HepG2 (cell line): ENCODE measurements at regions not wholly inside any gene's neighbourhood (a gene's known extent, or its start where the extent isn't known, plus 50 kb on each side); places are given as distances from the start of the nearest gene placed in this dataset.

Experiments used
- ATAC-seq: fragments of 200-7000 bp; cut with Tn5 transposase; 3 replicates; pipeline ENCODE4 v1.9.1; 2020; ENCODE audit warnings: mild to moderate bottlenecking, moderate library complexity
- BruUV-seq: library from RNA; stranded (reverse); fragments of 400-500 nt; replicated peaks from 2 replicates; lab custom pipeline; 2021; lab: Mats Ljungman, UMichigan
- CTCF ChIA-PET: fragments of 300-600 bp; formaldehyde crosslinking; extraction: SDS; loops from one replicate; lab custom pipeline; 2021; ENCODE audit warnings: low total read pairs, inconsistent platforms, low intra/inter-chr PET ratio; lab: Yijun Ruan, JAX
- POLR2A ChIA-PET: fragments of 350-600 bp; sonication (Branson Sonifier 250); formaldehyde crosslinking; loops from one replicate; lab custom pipeline; 2020; ENCODE audit warnings: antibody characterized with exemption, inconsistent platforms; lab: Yijun Ruan, JAX
- DNase-seq: peaks from one replicate; pipeline ENCODE4 v3.0.0-alpha.2; 2015; ENCODE audit warnings: low spot score
- FAIRE-seq: peaks from 3 replicates; lab custom pipeline; 2011; peaks lifted over from hg19 to GRCh38; lab: Jason Lieb, UNC
- H2AFZ ChIP-seq: one replicate; pipeline ENCODE4 v1.6.1; 2011; ENCODE audit warnings: low read length, inconsistent platforms
- H3K27ac ChIP-seq: fragments of 300-600 bp; 3 replicates; pipeline ENCODE4 v1.8.0; 2011; ENCODE audit warnings: mixed run types, mild to moderate bottlenecking, mixed read lengths, low read length, inconsistent platforms; ENCODE audit not compliant: insufficient read depth; ENCODE audit errors: extremely low read length
- H3K27me3 ChIP-seq, 2 experiments: fragments of 200-600 bp in 1 of 2; 2 replicates in 1 of 2; 3 replicates in 1 of 2; pipeline versions ENCODE4 v1.6.0 to v1.8.0; 2011; ENCODE audit warnings: low read length in 2 of 2, mild to moderate bottlenecking in 2 of 2, moderate library complexity in 2 of 2, inconsistent platforms in 1 of 2; ENCODE audit not compliant: insufficient read depth in 2 of 2, control insufficient read depth in 1 of 2
- H3K36me3 ChIP-seq, 2 experiments: fragments of 200-600 bp in 1 of 2; replicated peaks in 1 of 2; 2 replicates in 1 of 2; 3 replicates in 1 of 2; pipeline versions ENCODE4 v1.5.1 to v1.8.0; 2011; ENCODE audit warnings: low read length in 2 of 2, inconsistent platforms in 1 of 2; ENCODE audit not compliant: insufficient read depth in 2 of 2, control insufficient read depth in 1 of 2
- H3K4me1 ChIP-seq: 2 replicates; pipeline ENCODE4 v1.5.1; 2012; ENCODE audit warnings: low read length, inconsistent platforms; ENCODE audit not compliant: insufficient read depth
- H3K4me2 ChIP-seq: 2 replicates; pipeline ENCODE4 v1.6.0; 2011; ENCODE audit warnings: low read depth, low read length, inconsistent platforms
- H3K4me3 ChIP-seq, 3 experiments: fragments of 200-600 bp in 1 of 3; sonication (generic), shearing (Covaris generic) in 1 of 3; replicated peaks in 1 of 3; 2 replicates each; pipeline ENCODE4 v1.5.1; 2011 to 2016; ENCODE audit warnings: low read length in 3 of 3, inconsistent platforms in 2 of 3, low read depth in 2 of 3, mild to moderate bottlenecking in 2 of 3, control low read depth in 1 of 3, mixed read lengths in 1 of 3; ENCODE audit not compliant: insufficient read depth in 1 of 3
- H3K79me2 ChIP-seq: one replicate; pipeline ENCODE4 v1.6.1; 2011; ENCODE audit warnings: low read length, inconsistent platforms; ENCODE audit not compliant: insufficient read depth
- H3K9ac ChIP-seq: 2 replicates; pipeline ENCODE4 v1.6.0; 2011; ENCODE audit warnings: mild to moderate bottlenecking, low read depth, low read length, inconsistent platforms; ENCODE audit not compliant: insufficient read depth
- H3K9me3 ChIP-seq: 2 replicates; pipeline ENCODE4 v1.5.1; 2012; ENCODE audit warnings: mild to moderate bottlenecking, low read length
- H4K20me1 ChIP-seq: 2 replicates; pipeline ENCODE4 v1.6.0; 2011; ENCODE audit warnings: inconsistent platforms, mild to moderate bottlenecking, low read length, moderate library complexity; ENCODE audit not compliant: insufficient read depth
- DPF2 ChIP-seq: sonication (generic); formaldehyde crosslinking; IDR thresholded peaks from 2 replicates; pipeline ENCODE4 v1.4.0; 2020; ENCODE audit warnings: mild to moderate bottlenecking, low read depth, missing genetic modification reagents, borderline replicate concordance
- MBD4 ChIP-seq: IDR thresholded peaks from 2 replicates; pipeline ENCODE4 v1.6.1; 2012; ENCODE audit warnings: low read length, inconsistent platforms, borderline replicate concordance
- SALL1 ChIP-seq: sonication (generic); formaldehyde crosslinking; IDR thresholded peaks from 2 replicates; pipeline ENCODE4 v1.8.0; 2022; ENCODE audit warnings: mild to moderate bottlenecking, missing genetic modification reagents
- ZNF468 ChIP-seq: sonication (generic); formaldehyde crosslinking; IDR thresholded peaks from 2 replicates; pipeline ENCODE4 v1.8.0; 2022; ENCODE audit warnings: mild to moderate bottlenecking, moderate library complexity, missing genetic modification reagents
- ZNF563 ChIP-seq: sonication (generic); formaldehyde crosslinking; IDR thresholded peaks from 2 replicates; pipeline ENCODE4 v1.8.0; 2022; ENCODE audit warnings: mild to moderate bottlenecking, moderate library complexity, missing genetic modification reagents
- WGBS: methylation state at CpG from one replicate; pipeline ENCODE4 v1.1.6; 2017; ENCODE audit warnings: low lambda C conversion rate; 5-methylcytosine and 5-hydroxymethylcytosine counted together
- in situ Hi-C: cut with HindIII; loops from 2 replicates; pipeline ENCODE4 v1.10.0; 2017; ENCODE audit warnings: low pct_unique_long_range_greater_than_20kb; ENCODE audit not compliant: extremely low pct_ligation_motif_present
- intact Hi-C: fragments of 100-400 bp; cut with micrococcal nuclease; formaldehyde crosslinking; loops from one replicate; pipeline ENCODE4 v1.10.0; 2022; ENCODE audit not compliant: unreplicated experiment
- TF ChIP-seq, protein P1 (sequence below): sonication (generic); formaldehyde crosslinking; IDR thresholded peaks from 2 replicates; pipeline ENCODE4 v1.5.0; 2020; ENCODE audit warnings: missing genetic modification reagents, mild to moderate bottlenecking, borderline replicate concordance
- TF ChIP-seq, protein P2 (sequence below): sonication (generic); formaldehyde crosslinking; IDR thresholded peaks from 2 replicates; pipeline ENCODE4 v1.4.0; 2020; ENCODE audit warnings: missing genetic modification reagents, mild to moderate bottlenecking, borderline replicate concordance
- TF ChIP-seq, protein P3 (sequence below): sonication (generic); formaldehyde crosslinking; IDR thresholded peaks from 2 replicates; pipeline ENCODE4 v1.5.0; 2020; ENCODE audit warnings: missing genetic modification reagents, mild to moderate bottlenecking, borderline replicate concordance
- TF ChIP-seq, protein P4 (sequence below): IDR thresholded peaks from 2 replicates; pipeline ENCODE4 v1.6.1; 2018; ENCODE audit warnings: missing genetic modification reagents, mild to moderate bottlenecking, missing compliant biosample characterization
- TF ChIP-seq, protein P5 (sequence below): sonication (generic); formaldehyde crosslinking; IDR thresholded peaks from 2 replicates; pipeline ENCODE4 v1.5.1; 2020; ENCODE audit warnings: mild to moderate bottlenecking, missing genetic modification reagents
- TF ChIP-seq, protein P6 (sequence below): sonication (generic); formaldehyde crosslinking; IDR thresholded peaks from 2 replicates; pipeline ENCODE4 v1.5.0; 2020; ENCODE audit warnings: missing genetic modification reagents
- TF ChIP-seq, protein P7 (sequence below): sonication (generic); formaldehyde crosslinking; conservative IDR thresholded peaks from 2 replicates; pipeline ENCODE4 v1.8.1; 2023; ENCODE audit warnings: missing genetic modification reagents

DNA sequence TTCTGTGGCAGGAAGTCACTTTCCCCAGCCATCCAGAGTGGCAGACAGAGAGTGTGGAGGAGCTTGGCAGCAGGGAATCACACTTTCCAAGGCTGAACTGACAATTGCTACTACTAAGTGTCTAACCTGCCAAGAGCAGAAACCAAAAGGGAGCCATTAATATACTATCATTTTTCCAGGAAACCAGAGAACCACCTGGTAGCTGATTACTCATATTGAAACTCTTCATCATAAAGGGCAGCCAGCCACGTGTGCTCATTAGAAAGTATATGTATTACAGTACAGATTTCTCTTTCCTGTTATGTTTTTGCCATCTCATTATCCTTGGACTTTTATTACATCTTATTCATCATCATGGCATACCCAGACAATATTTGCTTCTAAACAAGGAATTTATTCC lies 374.9 kb downstream of the GXYLT1 start:
- POLR2A ChIA-PET: no interaction called here
- no peak overlapping the region for H3K4me2 ChIP-seq
- WGBS: 0% methylated on average over 1 of the region's 1 CpG
- in situ Hi-C loops (no loop called here), intact Hi-C loops (no loop called here)
- H3K36me3 ChIP-seq: no peaks in the 10 kb centered on the region
- H3K9ac ChIP-seq: no peak overlapping the region
- CTCF ChIA-PET: no interaction called here
- H3K27ac ChIP-seq: no peak overlapping the region
- no peak overlapping the region for H3K4me3 ChIP-seq
- no peaks in the 10 kb centered on the region for H3K4me1 ChIP-seq
- TF ChIP-seq ZNF468 (CRISPR knock-in tag): no peak
- TF ChIP-seq, protein P1, sequence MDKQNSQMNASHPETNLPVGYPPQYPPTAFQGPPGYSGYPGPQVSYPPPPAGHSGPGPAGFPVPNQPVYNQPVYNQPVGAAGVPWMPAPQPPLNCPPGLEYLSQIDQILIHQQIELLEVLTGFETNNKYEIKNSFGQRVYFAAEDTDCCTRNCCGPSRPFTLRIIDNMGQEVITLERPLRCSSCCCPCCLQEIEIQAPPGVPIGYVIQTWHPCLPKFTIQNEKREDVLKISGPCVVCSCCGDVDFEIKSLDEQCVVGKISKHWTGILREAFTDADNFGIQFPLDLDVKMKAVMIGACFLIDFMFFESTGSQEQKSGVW (CRISPR knock-in tag): no peak
- TF ChIP-seq, protein P2, sequence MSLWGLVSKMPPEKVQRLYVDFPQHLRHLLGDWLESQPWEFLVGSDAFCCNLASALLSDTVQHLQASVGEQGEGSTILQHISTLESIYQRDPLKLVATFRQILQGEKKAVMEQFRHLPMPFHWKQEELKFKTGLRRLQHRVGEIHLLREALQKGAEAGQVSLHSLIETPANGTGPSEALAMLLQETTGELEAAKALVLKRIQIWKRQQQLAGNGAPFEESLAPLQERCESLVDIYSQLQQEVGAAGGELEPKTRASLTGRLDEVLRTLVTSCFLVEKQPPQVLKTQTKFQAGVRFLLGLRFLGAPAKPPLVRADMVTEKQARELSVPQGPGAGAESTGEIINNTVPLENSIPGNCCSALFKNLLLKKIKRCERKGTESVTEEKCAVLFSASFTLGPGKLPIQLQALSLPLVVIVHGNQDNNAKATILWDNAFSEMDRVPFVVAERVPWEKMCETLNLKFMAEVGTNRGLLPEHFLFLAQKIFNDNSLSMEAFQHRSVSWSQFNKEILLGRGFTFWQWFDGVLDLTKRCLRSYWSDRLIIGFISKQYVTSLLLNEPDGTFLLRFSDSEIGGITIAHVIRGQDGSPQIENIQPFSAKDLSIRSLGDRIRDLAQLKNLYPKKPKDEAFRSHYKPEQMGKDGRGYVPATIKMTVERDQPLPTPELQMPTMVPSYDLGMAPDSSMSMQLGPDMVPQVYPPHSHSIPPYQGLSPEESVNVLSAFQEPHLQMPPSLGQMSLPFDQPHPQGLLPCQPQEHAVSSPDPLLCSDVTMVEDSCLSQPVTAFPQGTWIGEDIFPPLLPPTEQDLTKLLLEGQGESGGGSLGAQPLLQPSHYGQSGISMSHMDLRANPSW (CRISPR knock-in tag): no peak
- TF ChIP-seq DPF2 (CRISPR knock-in tag): no peak
- TF ChIP-seq, protein P3, sequence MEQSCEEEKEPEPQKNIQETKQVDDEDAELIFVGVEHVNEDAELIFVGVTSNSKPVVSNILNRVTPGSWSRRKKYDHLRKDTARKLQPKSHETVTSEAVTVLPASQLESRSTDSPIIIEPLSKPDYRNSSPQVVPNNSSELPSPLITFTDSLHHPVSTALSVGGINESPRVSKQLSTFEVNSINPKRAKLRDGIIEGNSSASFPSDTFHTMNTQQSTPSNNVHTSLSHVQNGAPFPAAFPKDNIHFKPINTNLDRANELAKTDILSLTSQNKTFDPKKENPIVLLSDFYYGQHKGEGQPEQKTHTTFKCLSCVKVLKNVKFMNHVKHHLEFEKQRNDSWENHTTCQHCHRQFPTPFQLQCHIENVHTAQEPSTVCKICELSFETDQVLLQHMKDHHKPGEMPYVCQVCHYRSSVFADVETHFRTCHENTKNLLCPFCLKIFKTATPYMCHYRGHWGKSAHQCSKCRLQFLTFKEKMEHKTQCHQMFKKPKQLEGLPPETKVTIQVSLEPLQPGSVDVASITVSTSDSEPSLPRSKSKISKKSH (CRISPR knock-in tag): no peak
- TF ChIP-seq, protein P4, sequence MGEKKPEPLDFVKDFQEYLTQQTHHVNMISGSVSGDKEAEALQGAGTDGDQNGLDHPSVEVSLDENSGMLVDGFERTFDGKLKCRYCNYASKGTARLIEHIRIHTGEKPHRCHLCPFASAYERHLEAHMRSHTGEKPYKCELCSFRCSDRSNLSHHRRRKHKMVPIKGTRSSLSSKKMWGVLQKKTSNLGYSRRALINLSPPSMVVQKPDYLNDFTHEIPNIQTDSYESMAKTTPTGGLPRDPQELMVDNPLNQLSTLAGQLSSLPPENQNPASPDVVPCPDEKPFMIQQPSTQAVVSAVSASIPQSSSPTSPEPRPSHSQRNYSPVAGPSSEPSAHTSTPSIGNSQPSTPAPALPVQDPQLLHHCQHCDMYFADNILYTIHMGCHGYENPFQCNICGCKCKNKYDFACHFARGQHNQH: no peak
- no peak for TF ChIP-seq ZNF563 (CRISPR knock-in tag)
- TF ChIP-seq, protein P5, sequence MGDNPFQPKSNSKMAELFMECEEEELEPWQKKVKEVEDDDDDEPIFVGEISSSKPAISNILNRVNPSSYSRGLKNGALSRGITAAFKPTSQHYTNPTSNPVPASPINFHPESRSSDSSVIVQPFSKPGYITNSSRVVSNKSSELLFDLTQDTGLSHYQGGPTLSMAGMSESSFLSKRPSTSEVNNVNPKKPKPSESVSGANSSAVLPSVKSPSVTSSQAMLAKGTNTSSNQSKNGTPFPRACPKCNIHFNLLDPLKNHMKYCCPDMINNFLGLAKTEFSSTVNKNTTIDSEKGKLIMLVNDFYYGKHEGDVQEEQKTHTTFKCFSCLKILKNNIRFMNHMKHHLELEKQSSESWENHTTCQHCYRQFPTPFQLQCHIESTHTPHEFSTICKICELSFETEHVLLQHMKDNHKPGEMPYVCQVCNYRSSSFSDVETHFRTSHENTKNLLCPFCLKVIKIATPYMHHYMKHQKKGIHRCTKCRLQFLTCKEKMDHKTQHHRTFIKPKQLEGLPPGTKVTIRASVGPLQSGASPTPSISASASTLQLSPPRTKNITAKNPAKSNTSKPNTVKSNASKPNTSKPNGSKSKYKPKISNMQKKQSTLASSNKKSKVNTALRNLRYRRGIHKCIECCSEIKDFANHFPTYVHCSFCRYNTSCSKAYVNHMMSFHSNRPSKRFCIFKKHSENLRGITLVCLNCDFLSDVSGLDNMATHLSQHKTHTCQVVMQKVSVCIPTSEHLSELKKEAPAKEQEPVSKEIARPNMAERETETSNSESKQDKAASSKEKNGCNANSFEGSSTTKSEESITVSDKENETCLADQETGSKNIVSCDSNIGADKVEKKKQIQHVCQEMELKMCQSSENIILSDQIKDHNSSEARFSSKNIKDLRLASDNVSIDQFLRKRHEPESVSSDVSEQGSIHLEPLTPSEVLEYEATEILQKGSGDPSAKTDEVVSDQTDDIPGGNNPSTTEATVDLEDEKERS (CRISPR knock-in tag): no peak
- TF ChIP-seq, protein P6, sequence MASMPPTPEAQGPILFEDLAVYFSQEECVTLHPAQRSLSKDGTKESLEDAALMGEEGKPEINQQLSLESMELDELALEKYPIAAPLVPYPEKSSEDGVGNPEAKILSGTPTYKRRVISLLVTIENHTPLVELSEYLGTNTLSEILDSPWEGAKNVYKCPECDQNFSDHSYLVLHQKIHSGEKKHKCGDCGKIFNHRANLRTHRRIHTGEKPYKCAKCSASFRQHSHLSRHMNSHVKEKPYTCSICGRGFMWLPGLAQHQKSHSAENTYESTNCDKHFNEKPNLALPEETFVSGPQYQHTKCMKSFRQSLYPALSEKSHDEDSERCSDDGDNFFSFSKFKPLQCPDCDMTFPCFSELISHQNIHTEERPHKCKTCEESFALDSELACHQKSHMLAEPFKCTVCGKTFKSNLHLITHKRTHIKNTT: no peak
- no peak for TF ChIP-seq MBD4
- TF ChIP-seq SALL1 (CRISPR knock-in tag): no peak
- TF ChIP-seq, protein P7, sequence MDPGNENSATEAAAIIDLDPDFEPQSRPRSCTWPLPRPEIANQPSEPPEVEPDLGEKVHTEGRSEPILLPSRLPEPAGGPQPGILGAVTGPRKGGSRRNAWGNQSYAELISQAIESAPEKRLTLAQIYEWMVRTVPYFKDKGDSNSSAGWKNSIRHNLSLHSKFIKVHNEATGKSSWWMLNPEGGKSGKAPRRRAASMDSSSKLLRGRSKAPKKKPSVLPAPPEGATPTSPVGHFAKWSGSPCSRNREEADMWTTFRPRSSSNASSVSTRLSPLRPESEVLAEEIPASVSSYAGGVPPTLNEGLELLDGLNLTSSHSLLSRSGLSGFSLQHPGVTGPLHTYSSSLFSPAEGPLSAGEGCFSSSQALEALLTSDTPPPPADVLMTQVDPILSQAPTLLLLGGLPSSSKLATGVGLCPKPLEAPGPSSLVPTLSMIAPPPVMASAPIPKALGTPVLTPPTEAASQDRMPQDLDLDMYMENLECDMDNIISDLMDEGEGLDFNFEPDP (CRISPR knock-in tag): no peak
- TF ChIP-seq, all 625 proteins: peak for 0
- H3K9me3 ChIP-seq: no peaks in the 10 kb centered on the region
- no peaks in the 10 kb centered on the region for H3K79me2 ChIP-seq
- no peaks in the 10 kb centered on the region for H4K20me1 ChIP-seq
- no peaks in the 10 kb centered on the region for H3K27me3 ChIP-seq
- no peak overlapping the region for H2AFZ ChIP-seq
- ATAC-seq (no peak), DNase-seq (no peak), FAIRE-seq (no peak)
- BruUV-seq: no TSS peak
